OCI-LY7 (cell line): ENCODE measurements at regions not wholly inside any gene's neighbourhood (a gene's known extent, or its start where the extent isn't known, plus 50 kb on each side); places are given as distances from the start of the nearest gene placed in this dataset.

Source experiments
- BruUV-seq: library from RNA; stranded (reverse); fragments of 400-500 nt; replicated peaks from 2 replicates; lab custom pipeline; 2021; lab: Mats Ljungman, UMichigan
- CTCF ChIA-PET: fragments of 300-600 bp; sonication (Branson Sonifier 250); formaldehyde crosslinking; loops from one replicate; lab custom pipeline; 2022; ENCODE audit warnings: antibody characterized with exemption; ENCODE audit not compliant: unreplicated experiment; lab: Charles Lee
- POLR2A ChIA-PET: fragments of 300-600 bp; sonication (Branson Sonifier 250); formaldehyde crosslinking; loops from one replicate; lab custom pipeline; 2022; ENCODE audit warnings: antibody characterized with exemption; lab: Charles Lee
- DNase-seq: peaks from one replicate; pipeline ENCODE4 v3.0.0-alpha.2; 2015; ENCODE audit warnings: low spot score
- H2AFZ ChIP-seq: fragments of 200-600 bp; sonication (generic), shearing (Covaris generic); 2 replicates; pipeline ENCODE4 v1.6.1; 2014; ENCODE audit warnings: mild to moderate bottlenecking, antibody characterized with exemption, low read length, moderate library complexity
- H3K27ac ChIP-seq: fragments of 200-600 bp; sonication (generic); 2 replicates; pipeline ENCODE4 v1.5.1; 2014; ENCODE audit warnings: mixed run types, low read depth, mild to moderate bottlenecking, moderate library complexity, low read length, inconsistent platforms; ENCODE audit not compliant: poor library complexity, severe bottlenecking
- H3K36me3 ChIP-seq: fragments of 200-600 bp; sonication (generic); 2 replicates; pipeline ENCODE4 v1.6.1; 2014; ENCODE audit warnings: mild to moderate bottlenecking, antibody characterized with exemption, low read length, moderate library complexity, mixed read lengths; ENCODE audit not compliant: insufficient read depth
- H3K4me1 ChIP-seq: fragments of 200-600 bp; sonication (generic); 2 replicates; pipeline ENCODE4 v1.5.1; 2014; ENCODE audit warnings: mild to moderate bottlenecking, low read length; ENCODE audit not compliant: insufficient read depth, poor library complexity, severe bottlenecking
- H3K4me2 ChIP-seq: fragments of 200-600 bp; sonication (generic); 2 replicates; pipeline ENCODE4 v1.6.1; 2014; ENCODE audit warnings: mild to moderate bottlenecking, low read length
- H3K4me3 ChIP-seq: fragments of 200-600 bp; sonication (generic); 2 replicates; pipeline ENCODE4 v1.5.1; 2014; ENCODE audit warnings: mild to moderate bottlenecking, low read depth, low read length; ENCODE audit not compliant: poor library complexity, severe bottlenecking
- H3K79me2 ChIP-seq: fragments of 200-600 bp; sonication (generic); 2 replicates; pipeline ENCODE4 v1.6.1; 2016; ENCODE audit warnings: low read depth, mild to moderate bottlenecking, low read length, moderate library complexity, mixed read lengths; ENCODE audit not compliant: insufficient read depth
- H3K9me2 ChIP-seq: fragments of 200-600 bp; sonication (generic); 2 replicates; pipeline ENCODE4 v1.6.1; 2016; ENCODE audit warnings: mild to moderate bottlenecking, low read length, mixed read lengths; ENCODE audit not compliant: insufficient read depth
- H3K9me3 ChIP-seq: fragments of 200-600 bp; sonication (generic); 2 replicates; pipeline ENCODE4 v1.6.1; 2014; ENCODE audit warnings: mild to moderate bottlenecking, mixed run types, low read length, mixed read lengths
- H4K20me1 ChIP-seq: fragments of 200-600 bp; sonication (generic); 2 replicates; pipeline ENCODE4 v1.6.1; 2014; ENCODE audit warnings: mild to moderate bottlenecking, antibody characterized with exemption, low read length, moderate library complexity, mixed read lengths; ENCODE audit not compliant: insufficient read depth
- EZH2phosphoT487 ChIP-seq: fragments of 200-600 bp; sonication (generic); IDR thresholded peaks from 2 replicates; pipeline ENCODE4 v1.6.1; 2018; ENCODE audit warnings: low read depth, borderline replicate concordance, mild to moderate bottlenecking, mixed run types, antibody characterized with exemption, low read length, moderate library complexity, mixed read lengths
- intact Hi-C: fragments of 100-400 bp; cut with micrococcal nuclease; formaldehyde crosslinking; loops from one replicate; pipeline ENCODE4 v1.10.0; 2022; ENCODE audit not compliant: unreplicated experiment
- TF ChIP-seq, protein P1 (sequence below): fragments of 200-600 bp; sonication (generic); conservative IDR thresholded peaks from 2 replicates; pipeline ENCODE4 v1.5.1; 2014; ENCODE audit warnings: mild to moderate bottlenecking, antibody characterized with exemption, low read length, moderate library complexity, mixed read lengths

DNA sequence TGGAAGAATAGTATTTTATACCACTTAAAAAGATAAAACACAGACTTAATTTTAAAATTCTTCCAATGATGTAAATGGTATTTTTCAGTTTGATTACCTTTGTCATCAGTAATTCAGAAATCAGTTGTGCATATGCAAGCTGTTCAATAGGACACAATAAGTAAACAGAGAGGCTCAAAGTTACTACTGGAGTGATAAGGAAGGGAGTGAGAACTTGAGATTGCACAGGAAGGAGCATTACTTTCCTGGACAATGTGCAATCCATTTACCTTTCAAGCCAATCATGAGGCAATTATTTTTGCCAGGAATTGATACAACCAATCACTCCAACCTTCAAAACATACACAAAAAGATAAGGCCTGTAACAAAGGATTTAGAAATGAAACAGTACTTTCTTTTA lies 1024.3 kb downstream of the RAPGEF2 start:
- H3K4me2 ChIP-seq: no peak overlapping the region
- no peak overlapping the region for H3K27ac ChIP-seq
- TF ChIP-seq, protein P1, sequence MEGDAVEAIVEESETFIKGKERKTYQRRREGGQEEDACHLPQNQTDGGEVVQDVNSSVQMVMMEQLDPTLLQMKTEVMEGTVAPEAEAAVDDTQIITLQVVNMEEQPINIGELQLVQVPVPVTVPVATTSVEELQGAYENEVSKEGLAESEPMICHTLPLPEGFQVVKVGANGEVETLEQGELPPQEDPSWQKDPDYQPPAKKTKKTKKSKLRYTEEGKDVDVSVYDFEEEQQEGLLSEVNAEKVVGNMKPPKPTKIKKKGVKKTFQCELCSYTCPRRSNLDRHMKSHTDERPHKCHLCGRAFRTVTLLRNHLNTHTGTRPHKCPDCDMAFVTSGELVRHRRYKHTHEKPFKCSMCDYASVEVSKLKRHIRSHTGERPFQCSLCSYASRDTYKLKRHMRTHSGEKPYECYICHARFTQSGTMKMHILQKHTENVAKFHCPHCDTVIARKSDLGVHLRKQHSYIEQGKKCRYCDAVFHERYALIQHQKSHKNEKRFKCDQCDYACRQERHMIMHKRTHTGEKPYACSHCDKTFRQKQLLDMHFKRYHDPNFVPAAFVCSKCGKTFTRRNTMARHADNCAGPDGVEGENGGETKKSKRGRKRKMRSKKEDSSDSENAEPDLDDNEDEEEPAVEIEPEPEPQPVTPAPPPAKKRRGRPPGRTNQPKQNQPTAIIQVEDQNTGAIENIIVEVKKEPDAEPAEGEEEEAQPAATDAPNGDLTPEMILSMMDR: no peak
- no peak overlapping the region for H2AFZ ChIP-seq
- H3K9me3 ChIP-seq: no peaks in the 10 kb centered on the region
- H3K79me2 ChIP-seq: no peaks in the 10 kb centered on the region
- ChIA-PET CTCF (no interaction called here), POLR2A (no interaction called here)
- DNase-seq: no peak
- H3K4me1 ChIP-seq: no peaks in the 10 kb centered on the region
- intact Hi-C loops: no loop called here
- H4K20me1 ChIP-seq: no peaks in the 10 kb centered on the region
- H3K9me2 ChIP-seq: no peaks in the 10 kb centered on the region
- no peak overlapping the region for H3K4me3 ChIP-seq
- no peaks in the 10 kb centered on the region for H3K36me3 ChIP-seq
- no TSS peak for BruUV-seq

DNA sequence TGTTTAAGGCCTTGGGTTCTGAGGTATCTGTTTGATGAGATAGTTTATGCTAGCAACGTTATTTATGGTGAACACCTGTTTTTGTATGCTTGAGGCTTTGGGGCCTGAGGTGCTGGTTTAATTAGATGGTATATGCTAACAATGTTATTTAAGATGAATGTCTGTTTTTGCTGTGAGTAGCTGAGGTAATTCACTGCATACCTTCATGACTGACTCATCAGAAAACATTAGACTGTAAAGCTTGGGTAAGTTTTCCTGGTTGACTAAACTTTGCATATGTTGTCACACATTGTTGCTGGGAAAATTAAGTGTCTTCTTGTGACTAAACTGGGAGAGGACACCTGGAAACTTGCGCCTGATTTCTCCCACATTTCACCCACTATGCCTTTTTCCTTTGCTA lies 1026.6 kb downstream of the RAPGEF2 start:
- TF ChIP-seq, protein P1: no peak
- no peak for TF ChIP-seq EZH2phosphoT487
- Histone ChIP-seq H3K36me3 (no peaks in the 10 kb centered on the region), H3K79me2 (no peaks in the 10 kb centered on the region), H3K27ac (no peak overlapping the region), H3K9me3 (no peaks in the 10 kb centered on the region), H3K4me3 (no peak overlapping the region), H3K9me2 (no peaks in the 10 kb centered on the region), H4K20me1 (no peaks in the 10 kb centered on the region), H2AFZ (no peak overlapping the region), H3K4me2 (no peak overlapping the region), H3K4me1 (no peaks in the 10 kb centered on the region)
- intact Hi-C loops: no loop called here
- no peak for DNase-seq
- ChIA-PET POLR2A (no interaction called here), CTCF (no interaction called here)
- BruUV-seq: no TSS peak

DNA sequence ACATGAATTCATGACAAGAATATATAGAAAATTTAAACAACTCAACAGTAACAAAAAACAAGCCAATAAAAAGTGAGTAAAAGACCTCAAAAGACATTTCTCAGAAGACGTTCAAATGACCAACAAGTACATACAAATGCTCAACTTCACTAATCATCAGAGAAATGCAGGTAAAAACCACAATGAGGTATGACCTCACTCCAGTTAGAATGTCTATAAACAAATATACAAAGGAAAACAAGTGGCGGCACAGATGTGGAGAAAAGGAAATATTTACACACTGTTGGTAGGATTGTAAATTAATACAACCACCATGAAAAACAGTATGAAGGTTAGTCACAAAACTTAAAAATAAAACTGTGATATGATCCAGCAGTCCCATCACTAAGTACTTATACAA lies 1033.1 kb downstream of the RAPGEF2 start:
- DNase-seq: no peak
- BruUV-seq: no TSS peak
- TF ChIP-seq EZH2phosphoT487: no peak
- TF ChIP-seq, protein P1: no peak
- ChIA-PET POLR2A (no interaction called here), CTCF (no interaction called here)
- Histone ChIP-seq H3K4me1 (no peaks in the 10 kb centered on the region), H3K79me2 (no peaks in the 10 kb centered on the region), H3K27ac (no peak overlapping the region), H4K20me1 (no peaks in the 10 kb centered on the region), H3K36me3 (no peaks in the 10 kb centered on the region), H3K4me2 (no peak overlapping the region), H3K9me2 (no peaks in the 10 kb centered on the region), H3K4me3 (no peak overlapping the region), H2AFZ (no peak overlapping the region), H3K9me3 (no peaks in the 10 kb centered on the region)
- intact Hi-C loops: no loop called here
